ENCODE measurements at regions not wholly inside any gene's neighbourhood (a gene's known extent, or its start where the extent isn't known, plus 50 kb on each side); places are given as distances from the start of the nearest gene placed in this dataset.
"Not testable (repeated sequence)": the region's sequence is repeated elsewhere in the genome, so short reads cannot be mapped to it uniquely, and the experiment has no call there.

DNA sequence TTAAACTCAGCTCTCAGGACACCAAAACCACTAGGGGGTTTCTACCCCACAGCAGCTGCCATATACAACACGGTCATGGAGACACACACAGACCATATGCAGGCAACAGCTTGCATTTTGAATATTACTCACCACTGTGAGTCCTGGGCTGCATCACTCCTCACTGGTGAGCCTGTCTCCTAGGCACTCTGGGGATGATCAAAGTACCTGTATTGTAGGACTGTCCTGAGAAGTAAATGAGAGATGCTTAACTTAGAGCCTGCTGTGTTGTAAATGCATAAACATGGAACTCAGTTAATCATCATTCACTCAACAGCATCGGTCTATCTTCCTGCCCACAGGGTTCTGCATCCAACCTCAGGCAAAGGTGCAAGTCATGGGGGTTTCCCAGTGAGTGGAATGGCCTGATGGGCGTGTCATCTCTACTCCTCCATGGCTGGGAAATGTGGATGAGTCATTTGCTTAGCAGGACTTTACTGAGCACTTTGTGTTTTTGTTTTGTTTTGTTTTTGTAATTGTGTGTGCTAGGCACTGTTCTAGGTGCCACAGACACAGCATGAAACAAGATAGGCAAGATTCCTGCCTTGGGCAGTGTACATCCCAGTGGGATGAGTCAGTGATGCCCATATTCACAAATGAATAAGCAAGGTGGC lies 1141.2 kb upstream of the TMEM132C start:
- no peak for DNase-seq (ENCODE audit: low read depth in 3 of 3, low spot score in 2 of 3)

DNA sequence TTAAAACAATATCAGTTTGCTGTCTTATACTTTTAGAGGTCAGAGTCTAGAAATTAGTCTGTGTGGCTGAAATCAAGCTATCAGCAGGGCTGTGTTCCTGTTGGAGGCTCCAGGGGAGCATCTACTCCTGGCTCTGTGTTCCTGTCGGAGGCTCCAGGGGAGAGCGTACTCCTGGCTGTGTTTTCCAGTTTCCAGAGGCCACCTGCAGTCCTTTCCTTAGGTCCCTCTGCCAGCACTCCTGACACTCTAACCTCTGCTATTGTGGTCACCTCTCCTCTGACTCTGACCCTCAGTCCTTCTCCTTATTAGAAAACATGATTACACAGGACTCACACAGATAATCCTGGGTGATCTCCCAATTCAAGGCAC lies 1140.7 kb upstream of the TMEM132C start:
- DNase-seq (ENCODE audit: low read depth in 3 of 3, low spot score in 2 of 3), result no peak

DNA sequence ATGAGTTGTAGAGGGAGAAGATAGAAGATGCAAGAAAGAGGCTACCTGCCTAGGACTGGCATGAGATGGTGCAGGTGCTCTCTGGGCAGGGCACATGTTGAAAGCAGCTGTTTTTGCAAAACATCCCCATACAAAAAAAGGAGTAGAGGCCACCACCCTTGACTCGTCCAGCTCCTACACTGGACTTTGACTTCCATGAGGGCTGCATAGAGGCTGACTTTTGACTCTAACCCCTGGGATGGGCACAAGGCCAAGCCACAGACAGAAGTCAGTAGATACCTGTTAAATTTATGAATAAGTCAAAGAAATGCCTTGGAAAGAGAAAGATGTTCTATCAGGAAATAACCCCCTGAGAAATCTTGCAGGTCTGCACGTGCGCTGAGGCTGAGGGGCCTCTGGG lies 1139.1 kb upstream of the TMEM132C start:
- DNase-seq (ENCODE audit: low read depth in 3 of 3, low spot score in 2 of 3), result no peak

DNA sequence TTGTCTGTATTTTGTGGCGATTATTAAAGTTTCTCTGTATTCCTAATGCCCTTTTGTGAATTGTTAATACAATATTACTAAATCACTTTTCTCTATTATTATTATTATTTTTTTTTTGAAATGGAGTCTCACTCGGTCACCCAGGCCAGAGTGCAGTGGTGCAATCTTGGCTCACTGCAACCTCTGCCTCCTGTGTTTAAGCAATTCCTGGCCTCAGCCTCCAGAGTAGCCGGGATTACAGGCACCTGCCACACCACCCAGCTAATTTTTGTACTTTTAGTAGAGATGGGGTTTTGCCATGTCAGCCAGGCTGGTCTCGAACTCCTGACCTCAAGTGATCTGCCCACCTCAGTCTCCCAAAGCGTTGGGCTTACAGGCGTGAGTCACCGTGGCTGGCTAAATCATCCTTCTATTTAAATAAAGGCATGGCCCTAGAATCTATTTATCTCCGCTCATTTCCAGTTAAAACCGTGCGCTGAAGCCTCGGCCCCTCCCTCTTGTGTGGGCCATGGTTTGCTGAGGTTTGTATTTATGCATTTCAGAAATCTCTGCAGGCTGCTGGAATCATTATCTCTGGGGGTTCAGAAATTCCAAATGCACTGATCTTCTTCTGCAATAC lies 1136.4 kb upstream of the TMEM132C start:
- DNase-seq (ENCODE audit: low read depth in 3 of 3, low spot score in 2 of 3), result no peak

DNA sequence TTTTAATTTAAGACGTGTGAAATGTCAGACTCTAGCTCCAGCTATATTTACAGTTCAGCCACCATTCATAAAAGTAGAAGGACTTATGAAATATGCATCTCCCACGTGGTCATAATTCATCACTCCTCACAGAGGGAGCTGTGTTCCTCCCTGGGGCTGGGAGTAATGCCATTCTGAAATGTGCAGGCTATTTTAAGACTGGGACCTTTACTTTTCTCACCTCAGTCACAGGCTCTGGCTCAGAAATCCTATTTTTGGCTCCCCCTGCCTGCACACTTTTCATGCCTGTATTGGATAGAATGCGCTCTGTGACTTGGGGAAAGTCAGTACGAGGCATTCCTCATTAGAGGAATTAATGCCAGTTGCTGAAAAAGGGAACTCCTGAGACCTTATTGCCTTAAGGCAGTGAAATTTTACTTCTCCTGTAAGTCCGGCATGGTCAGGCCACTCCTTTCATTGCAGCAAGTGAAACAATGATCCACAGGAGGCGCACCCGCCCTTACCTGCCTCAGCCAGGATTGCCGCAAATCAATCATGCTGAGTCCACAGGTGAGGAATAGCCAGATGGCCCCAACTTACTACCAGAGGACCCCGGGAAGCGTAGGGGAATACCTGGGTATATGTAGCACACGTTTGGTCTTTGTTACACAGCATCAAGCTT lies 1133.2 kb upstream of the TMEM132C start:
- no peak for DNase-seq (ENCODE audit: low read depth in 3 of 3, low spot score in 2 of 3)

DNA sequence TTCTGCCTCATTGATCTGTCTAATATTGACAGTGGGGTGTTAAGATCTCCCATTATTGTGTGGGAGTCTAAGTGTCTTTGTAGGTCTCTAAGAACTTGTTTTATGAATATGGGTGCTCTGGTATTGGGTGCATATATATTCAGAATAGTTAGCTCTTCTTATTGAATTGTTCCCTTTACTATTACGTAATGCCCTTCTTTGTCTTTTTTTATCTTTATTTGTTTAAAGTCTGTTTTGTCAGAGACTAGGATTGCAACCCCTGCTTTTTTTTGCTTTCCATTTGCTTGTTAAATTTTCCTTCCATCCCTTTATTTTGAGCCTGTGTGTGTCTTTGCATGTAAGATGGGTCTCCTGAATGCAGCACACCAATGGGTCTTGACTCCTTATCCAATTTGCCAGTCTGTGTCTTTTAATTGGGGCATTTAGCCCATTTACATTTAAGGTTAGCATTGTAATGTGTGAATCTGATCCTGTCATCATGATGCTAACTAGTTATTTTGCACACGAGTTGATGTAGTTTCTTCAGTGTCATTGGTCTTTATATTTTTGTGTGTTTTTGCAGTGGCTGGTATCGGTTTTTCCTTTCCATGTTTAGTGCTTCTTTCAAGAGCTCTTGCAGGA lies 1126.0 kb upstream of the TMEM132C start:
- not testable (repeated sequence) for DNase-seq (ENCODE audit: low read depth in 3 of 3, low spot score in 2 of 3)

DNA sequence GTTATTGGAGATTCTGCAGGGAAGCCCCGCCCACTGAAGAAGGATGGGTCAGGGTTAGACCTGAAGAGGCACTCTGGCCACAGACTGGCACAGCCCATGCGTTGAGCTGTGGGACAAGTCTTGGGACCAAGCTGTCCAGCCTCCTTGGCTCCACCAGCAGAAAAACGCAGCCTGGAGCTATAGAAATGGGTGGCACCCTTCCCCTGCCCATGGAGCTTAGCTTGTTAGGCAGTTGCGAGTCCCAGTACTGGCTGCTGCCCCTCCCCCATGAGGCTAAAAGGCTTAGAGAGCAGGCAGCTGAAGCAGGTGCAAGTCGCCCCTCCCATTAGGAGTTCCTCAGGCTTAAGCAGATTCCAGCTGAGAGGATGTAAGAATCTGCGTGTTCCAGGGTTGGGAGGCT lies 1124.0 kb upstream of the TMEM132C start:
- no peak for DNase-seq (ENCODE audit: low read depth in 3 of 3, low spot score in 2 of 3)

DNA sequence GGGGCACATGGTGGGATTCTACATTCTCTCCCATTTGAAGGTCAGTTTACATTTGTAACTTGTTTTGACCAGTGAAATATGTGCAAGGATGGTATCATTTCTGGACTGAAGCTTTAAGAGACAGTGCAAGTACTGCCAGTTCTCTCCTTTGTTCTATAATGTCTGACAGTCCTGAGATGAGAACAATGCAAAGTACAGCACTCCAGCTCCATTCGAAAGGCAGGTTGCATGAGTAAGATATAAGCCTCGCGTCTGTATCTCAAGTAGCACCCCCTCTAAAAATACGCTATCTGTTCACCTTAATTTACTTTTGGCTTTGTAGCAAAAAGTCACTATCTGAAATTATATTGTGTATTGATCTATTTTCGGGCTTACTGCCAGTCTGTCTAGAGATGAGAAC lies 1122.2 kb upstream of the TMEM132C start:
- DNase-seq (ENCODE audit: low read depth in 3 of 3, low spot score in 2 of 3), result no peak

DNA sequence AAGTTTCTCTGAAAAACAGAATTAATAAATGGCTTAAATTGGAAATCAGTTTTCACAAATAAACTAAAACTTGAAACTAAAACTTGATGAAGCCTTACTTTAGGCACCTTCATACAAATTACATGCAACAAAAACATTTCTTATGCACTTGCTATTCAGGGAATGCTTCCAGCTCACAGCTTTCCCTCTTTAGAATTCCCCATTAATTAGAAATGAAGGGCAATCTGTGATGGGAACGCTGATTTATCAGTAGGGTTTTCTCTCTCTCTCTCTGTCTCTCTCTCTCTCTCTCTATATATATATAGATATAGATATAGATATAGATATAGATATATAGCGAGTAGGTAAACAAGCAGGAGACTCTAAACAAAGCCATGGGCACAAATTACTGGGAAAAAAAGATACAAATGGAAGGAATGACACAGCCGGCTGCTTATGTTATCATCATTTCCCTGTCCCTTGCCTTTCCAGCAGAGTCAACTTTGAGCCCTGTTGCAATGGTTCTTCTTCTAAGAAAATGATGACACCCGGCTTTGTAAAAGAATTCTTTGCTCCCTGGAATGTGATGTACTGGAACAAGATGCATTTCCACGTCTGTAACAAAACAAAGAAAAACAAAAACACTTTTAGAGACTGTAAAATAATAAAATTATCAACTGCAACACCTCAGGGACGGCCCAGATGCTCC lies 1121.6 kb upstream of the TMEM132C start:
- DNase-seq (ENCODE audit: low read depth in 3 of 3, low spot score in 2 of 3), result peak in 1 of 3 donors; percentile 6

DNA sequence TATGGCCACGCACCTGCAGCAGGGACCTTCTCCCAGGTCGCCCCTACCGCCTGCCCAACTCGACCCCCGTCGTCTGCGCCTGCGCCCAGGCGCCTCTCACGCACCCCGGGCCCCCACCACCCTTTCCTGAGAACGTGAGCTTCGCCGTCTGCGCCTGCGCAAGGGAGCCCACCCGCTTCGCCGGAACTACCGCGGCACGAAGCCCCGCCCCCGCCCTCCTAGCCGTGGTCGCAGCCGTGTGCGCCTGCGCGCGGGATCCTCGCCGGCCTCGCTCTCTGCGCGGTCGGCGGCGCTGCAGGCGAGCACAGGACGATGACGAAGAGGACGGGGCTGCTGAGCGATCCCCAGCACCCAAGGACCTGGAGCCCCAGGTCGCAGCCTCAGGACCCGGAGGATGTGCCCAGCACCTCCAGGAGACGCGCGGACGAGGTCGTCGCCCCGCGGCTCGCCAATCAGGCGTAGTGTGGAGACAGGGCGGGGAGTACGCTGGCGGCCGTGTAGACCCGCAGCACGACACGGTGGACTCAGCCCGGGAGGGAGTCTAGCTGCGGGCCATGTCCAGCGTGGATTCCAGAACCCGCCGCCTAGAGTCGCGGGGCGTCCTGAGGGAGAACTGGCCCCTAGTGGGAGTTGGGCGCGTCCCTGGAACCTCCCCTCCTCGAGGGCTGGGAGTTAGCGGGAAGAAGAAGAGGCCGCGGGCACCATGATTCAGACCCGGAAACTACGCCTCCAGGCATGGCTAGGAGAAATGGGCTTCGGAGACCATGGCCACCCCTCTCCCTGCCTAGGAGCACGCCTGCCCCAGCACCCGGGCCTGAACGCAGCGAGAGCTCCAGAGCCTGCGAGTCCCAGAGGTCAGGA lies 1120.8 kb upstream of the TMEM132C start:
- peak; percentile 43 to 76 (median 73) for DNase-seq (ENCODE audit: low read depth in 3 of 3, low spot score in 2 of 3)

DNA sequence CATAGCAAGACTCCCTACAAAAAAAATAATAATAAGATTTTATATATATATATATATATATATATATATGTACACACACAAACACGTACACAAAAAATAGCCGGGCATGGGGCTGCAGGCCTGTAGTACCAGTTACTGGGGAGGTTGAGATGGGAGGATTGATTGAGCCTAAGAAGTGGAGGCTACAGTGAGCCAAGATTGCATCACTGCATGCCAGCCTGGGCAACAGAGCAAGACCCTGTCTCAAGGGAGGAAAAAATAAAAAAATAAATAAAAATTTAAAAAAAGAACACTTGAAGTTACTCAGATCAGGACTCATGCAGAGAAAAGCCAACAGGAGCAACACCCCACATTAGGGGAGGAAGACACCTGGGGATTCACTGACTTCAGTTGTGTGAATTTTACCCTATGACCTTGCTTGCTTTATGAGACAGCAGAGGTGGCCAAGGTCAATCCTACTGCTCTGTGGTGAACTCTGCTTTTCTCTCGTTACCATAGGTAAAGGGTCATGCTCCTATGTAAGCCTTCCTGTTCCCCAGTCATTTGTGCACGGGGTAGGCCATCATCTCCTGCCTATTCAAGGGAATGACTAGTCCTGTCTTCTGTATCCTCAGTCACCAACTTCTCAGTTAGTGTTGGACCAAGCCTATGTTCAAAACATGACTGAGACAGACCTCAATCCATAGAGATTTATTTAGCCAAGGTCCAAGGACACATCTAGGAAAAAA lies 1119.8 kb upstream of the TMEM132C start:
- no peak for DNase-seq (ENCODE audit: low read depth in 3 of 3, low spot score in 2 of 3)

DNA sequence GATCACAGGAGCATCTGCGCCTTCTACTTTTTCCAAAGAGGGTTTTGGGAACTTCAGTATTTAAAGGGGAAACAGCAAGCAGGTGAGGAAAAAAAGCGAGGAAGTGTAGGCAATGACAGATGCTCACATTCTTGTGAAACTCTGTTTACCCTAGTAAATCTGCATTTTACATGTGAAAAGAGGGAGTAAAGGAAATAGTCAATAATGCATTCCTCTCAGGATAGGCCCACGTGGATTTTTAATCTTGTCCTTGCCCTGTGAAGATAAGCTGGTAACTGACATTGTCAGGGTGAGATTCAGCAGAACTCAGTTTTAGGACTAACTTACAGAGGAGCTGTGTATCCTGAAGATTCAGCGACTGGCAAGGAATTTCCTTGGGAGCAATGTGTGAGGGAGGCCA lies 1119.2 kb upstream of the TMEM132C start:
- DNase-seq (ENCODE audit: low read depth in 3 of 3, low spot score in 2 of 3), result no peak

DNA sequence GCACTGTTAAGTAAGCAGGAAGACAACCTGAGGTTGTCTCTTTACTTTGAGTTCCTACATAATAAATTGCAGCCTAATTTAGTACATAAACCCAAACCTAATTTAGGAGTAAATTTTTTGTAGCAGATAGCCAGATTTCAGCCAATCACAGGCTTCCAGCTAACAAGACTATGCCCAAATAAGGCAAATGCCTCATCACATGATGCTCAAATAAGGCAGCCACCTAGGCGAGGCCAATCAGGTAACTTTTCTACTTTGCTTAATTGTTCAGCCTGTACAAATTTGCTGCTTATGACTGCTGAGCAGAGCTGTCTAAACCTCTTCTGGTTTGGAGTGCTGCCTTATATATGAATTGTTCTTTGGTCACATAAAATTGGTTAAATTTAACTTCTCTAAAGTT lies 1118.7 kb upstream of the TMEM132C start:
- DNase-seq (ENCODE audit: low read depth in 3 of 3, low spot score in 2 of 3), result no peak

DNA sequence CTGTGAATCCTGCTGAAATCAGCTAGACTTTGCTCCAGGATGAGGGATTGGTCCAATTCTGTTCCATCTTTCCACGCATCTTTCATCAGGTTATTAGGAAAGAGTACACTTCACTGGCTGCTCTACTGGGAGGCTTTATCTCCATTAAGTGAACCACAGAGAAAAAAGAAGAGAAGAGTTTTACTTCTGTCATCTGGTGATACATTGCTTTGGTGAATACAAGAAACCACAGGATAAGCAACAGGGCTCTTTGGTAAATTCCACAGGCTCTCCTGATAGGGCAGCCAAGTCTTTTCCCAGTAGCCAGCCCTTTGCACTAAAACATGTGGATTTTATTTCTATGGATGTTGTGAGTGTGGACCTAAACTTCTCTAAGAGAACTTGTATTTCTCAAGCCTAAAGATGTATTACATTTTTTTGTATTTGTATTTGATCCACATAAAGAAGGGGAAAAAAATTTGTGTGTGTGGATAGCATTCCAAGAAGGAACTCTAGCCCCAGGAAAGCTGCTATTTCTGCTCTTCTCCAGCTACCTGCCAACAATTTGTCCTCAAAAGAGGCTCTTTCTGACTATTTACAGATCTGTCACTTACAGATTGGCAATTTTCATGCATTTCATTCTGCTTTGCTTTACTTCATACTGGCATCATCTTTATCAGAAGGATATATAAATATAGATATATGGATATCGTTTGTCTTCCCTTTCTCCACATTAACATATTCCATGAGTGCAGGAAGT lies 1117.6 kb upstream of the TMEM132C start:
- DNase-seq (ENCODE audit: low read depth in 3 of 3, low spot score in 2 of 3), result no peak

DNA sequence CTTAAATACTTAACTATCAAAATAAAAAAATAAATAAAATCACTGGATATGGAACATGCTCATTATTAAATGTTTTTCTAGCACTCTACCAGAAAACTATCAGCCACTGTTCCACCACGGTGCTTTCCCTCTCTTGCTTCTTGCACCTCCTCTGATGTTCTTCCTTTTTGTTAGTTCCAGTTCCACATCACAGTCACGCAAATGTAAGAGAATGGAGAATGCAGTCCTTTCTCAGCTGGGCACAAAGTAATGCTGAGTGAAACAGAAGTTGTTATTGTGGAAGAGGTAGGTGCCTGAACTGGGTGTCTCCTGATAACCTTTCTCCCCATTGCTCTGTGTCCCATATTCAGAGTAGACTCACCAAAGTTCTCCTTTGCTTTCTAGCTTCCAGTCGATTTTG lies 1116.9 kb upstream of the TMEM132C start:
- no peak for DNase-seq (ENCODE audit: low read depth in 3 of 3, low spot score in 2 of 3)

DNA sequence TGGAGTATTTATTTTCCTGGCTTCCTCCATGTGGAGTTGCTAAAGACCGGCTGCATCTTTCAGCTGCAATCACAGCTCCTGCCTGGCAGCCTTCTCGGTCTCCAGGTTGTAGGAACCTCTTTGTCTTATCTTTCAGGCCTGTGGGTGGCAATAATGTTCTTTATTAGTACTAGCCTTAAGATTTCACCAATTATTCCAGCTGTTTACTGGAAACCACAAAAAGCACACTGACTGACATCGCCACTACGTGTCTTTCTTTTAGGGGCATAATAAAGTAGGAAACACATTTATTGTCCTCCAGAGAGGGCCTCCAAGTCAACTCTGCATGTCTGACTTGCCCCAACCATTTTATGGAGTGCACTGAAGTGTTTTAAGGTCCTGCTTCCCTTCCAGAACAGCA lies 1116.5 kb upstream of the TMEM132C start:
- no peak for DNase-seq (ENCODE audit: low read depth in 3 of 3, low spot score in 2 of 3)

DNA sequence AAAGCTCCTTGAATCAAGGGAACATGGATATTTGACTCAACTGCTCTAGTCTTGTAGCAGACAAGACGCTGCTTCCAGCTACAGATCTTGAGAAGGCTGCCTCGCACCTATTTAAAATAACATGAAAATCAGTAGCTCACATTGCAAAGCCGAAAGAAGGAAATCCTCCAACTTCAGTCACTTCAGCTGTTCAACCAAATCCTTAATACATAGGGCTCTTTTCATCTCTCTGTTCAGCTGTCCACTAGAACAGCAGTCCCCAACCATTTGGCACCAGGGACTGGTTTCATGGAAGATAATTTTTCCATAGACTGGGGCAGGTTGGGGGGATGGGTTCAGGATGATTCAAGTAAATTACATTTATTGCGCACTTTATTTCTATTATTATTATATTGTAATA lies 1116.0 kb upstream of the TMEM132C start:
- no peak for DNase-seq (ENCODE audit: low read depth in 3 of 3, low spot score in 2 of 3)

DNA sequence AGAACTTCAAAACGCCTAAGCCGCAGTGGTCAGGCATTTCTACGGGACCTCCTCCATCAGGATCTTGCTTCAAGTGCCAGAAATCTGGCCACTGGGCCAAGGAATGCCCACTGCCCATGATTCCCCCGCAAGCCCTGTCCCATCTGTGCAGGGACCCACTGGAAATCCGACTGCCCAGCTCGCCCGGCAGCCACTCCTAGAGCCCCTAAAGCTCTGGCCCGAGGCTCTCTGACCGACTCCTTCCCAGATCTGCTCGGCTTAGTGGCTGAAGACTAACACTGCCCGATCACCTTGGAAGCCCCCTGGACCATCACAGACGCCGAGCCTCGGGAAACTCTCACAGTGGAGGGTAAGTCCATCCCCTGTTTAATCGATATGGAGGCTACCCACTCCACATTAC lies 1113.0 kb upstream of the TMEM132C start:
- no peak for DNase-seq (ENCODE audit: low read depth in 3 of 3, low spot score in 2 of 3)

DNA sequence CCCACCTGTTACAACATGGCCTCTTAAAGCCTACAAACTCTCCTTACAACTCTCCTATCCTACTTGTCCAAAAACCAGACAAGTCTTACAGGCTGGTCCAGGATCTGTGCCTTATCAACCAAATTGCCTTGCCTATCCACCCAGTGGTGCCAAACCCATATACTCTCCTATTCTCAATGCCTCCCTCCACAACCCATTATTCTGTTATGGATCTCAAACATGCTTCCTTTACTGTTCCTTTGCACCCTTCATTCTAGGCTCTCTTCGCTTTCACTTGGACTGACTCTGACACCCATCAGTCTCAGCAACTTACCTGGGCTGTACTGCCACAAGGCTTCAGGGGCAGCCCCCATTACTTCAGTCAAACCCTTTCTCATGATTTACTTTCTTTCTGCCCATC lies 1112.1 kb upstream of the TMEM132C start:
- not testable (repeated sequence) for DNase-seq (ENCODE audit: low read depth in 3 of 3, low spot score in 2 of 3)
